ENCODE measurements at regions not wholly inside any gene's neighbourhood (a gene's known extent, or its start where the extent isn't known, plus 50 kb on each side); places are given as distances from the start of the nearest gene placed in this dataset.
"Not testable (repeated sequence)": the region's sequence is repeated elsewhere in the genome, so short reads cannot be mapped to it uniquely, and the experiment has no call there.

GRCh38 chr12:108424816-108425215 is 85.7 kb upstream of the CMKLR1 start:
- Mint-ChIP-seq H3K27ac (ENCODE audit: unreplicated experiment) (no peak overlapping the region), H3K9me3 (ENCODE audit: unreplicated experiment) (no peaks in the 10 kb centered on the region), H3K36me3 (ENCODE audit: low read depth, unreplicated experiment) (no peaks in the 10 kb centered on the region), H3K4me3 (ENCODE audit: unreplicated experiment) (no peak overlapping the region), H3K27me3 (ENCODE audit: unreplicated experiment) (peaks cover 1% of the 10 kb centered on the region), H3K4me1 (ENCODE audit: unreplicated experiment) (no peaks in the 10 kb centered on the region)
- no peak for TF ChIP-seq CTCF (IDR thresholded peaks at IDR 0.05; ENCODE audit: unreplicated experiment)
- no peak for DNase-seq (ENCODE audit: low spot score)

GRCh38 chr12:108424026-108424425 is 84.9 kb upstream of the CMKLR1 start:
- H3K27ac Mint-ChIP-seq (ENCODE audit: unreplicated experiment): no peak overlapping the region
- H3K4me3 Mint-ChIP-seq (ENCODE audit: unreplicated experiment): no peak overlapping the region
- H3K9me3 Mint-ChIP-seq (ENCODE audit: unreplicated experiment): no peaks in the 10 kb centered on the region
- H3K36me3 Mint-ChIP-seq (ENCODE audit: low read depth, unreplicated experiment): no peaks in the 10 kb centered on the region
- DNase-seq (ENCODE audit: low spot score): no peak
- H3K4me1 Mint-ChIP-seq (ENCODE audit: unreplicated experiment): no peaks in the 10 kb centered on the region
- peaks cover 1% of the 10 kb centered on the region for H3K27me3 Mint-ChIP-seq (ENCODE audit: unreplicated experiment)
- no peak for TF ChIP-seq CTCF (IDR thresholded peaks at IDR 0.05; ENCODE audit: unreplicated experiment)

GRCh38 chr12:108423486-108423885 is 84.4 kb upstream of the CMKLR1 start:
- TF ChIP-seq CTCF (IDR thresholded peaks at IDR 0.05; ENCODE audit: unreplicated experiment): no peak
- H3K9me3 Mint-ChIP-seq (ENCODE audit: unreplicated experiment): no peaks in the 10 kb centered on the region
- no peak overlapping the region for H3K4me3 Mint-ChIP-seq (ENCODE audit: unreplicated experiment)
- H3K27ac Mint-ChIP-seq (ENCODE audit: unreplicated experiment): no peak overlapping the region
- H3K36me3 Mint-ChIP-seq (ENCODE audit: low read depth, unreplicated experiment): no peaks in the 10 kb centered on the region
- H3K27me3 Mint-ChIP-seq (ENCODE audit: unreplicated experiment): peaks cover 1% of the 10 kb centered on the region
- DNase-seq (ENCODE audit: low spot score): no peak
- H3K4me1 Mint-ChIP-seq (ENCODE audit: unreplicated experiment): no peaks in the 10 kb centered on the region

- H3K36me3 Mint-ChIP-seq (ENCODE audit: low read depth, unreplicated experiment); H3K9me3 Mint-ChIP-seq (ENCODE audit: unreplicated experiment): not testable (repeated sequence)
These were observed 82.0 kb upstream of the CMKLR1 start for GRCh38 chr12:108421082-108421481.

GRCh38 chr12:108420421-108420820 is 81.3 kb upstream of the CMKLR1 start:
- not testable (repeated sequence) for H3K36me3 Mint-ChIP-seq (ENCODE audit: low read depth, unreplicated experiment); H3K9me3 Mint-ChIP-seq (ENCODE audit: unreplicated experiment); H3K27me3 Mint-ChIP-seq (ENCODE audit: unreplicated experiment); H3K4me3 Mint-ChIP-seq (ENCODE audit: unreplicated experiment); DNase-seq (ENCODE audit: low spot score); H3K27ac Mint-ChIP-seq (ENCODE audit: unreplicated experiment); H3K4me1 Mint-ChIP-seq (ENCODE audit: unreplicated experiment)

More at GRCh38 chr12:108421082-108421481, 82.0 kb upstream of the CMKLR1 start:
- H3K4me1 Mint-ChIP-seq (ENCODE audit: unreplicated experiment); DNase-seq (ENCODE audit: low spot score); H3K4me3 Mint-ChIP-seq (ENCODE audit: unreplicated experiment); H3K27ac Mint-ChIP-seq (ENCODE audit: unreplicated experiment); H3K27me3 Mint-ChIP-seq (ENCODE audit: unreplicated experiment): not testable (repeated sequence)

GRCh38 chr12:108419949-108420348 is 80.8 kb upstream of the CMKLR1 start:
- H3K27ac Mint-ChIP-seq (ENCODE audit: unreplicated experiment): no peak overlapping the region
- no peak overlapping the region for H3K4me3 Mint-ChIP-seq (ENCODE audit: unreplicated experiment)
- no peaks in the 10 kb centered on the region for H3K9me3 Mint-ChIP-seq (ENCODE audit: unreplicated experiment)
- no peaks in the 10 kb centered on the region for H3K4me1 Mint-ChIP-seq (ENCODE audit: unreplicated experiment)
- TF ChIP-seq CTCF (IDR thresholded peaks at IDR 0.05; ENCODE audit: unreplicated experiment): no peak
- H3K27me3 Mint-ChIP-seq (ENCODE audit: unreplicated experiment): peaks cover 1% of the 10 kb centered on the region
- H3K36me3 Mint-ChIP-seq (ENCODE audit: low read depth, unreplicated experiment): no peaks in the 10 kb centered on the region
- DNase-seq (ENCODE audit: low spot score): no peak

Data from endothelial cell (in vitro differentiated cells).